ENCODE measurements at regions not wholly inside any gene's neighbourhood (a gene's known extent, or its start where the extent isn't known, plus 50 kb on each side); places are given as distances from the start of the nearest gene placed in this dataset.

DNA sequence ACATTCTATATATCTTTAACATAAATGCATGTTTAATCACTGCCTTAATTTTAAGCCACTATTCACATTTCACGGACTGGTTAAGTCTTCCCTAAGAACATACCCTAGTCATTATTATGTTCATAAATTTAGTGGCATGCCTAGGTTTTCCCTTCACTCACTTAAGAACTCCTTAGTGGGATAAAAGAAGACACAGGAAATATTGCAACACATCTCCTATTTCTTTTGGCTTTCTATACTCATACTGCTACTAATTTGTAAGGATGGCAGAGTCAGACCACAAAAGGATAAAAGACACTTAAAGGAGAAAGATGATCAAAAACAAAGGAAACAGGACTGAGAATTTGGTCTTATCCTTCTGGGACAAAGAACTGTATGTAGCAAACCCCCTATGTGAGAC is 951.4 kb downstream of the SORCS3 start:
- Histone ChIP-seq H4K20me1 (ENCODE audit: control insufficient read depth, insufficient read depth, low read length, poor library complexity, severe bottlenecking) (no peaks in the 10 kb centered on the region), H3K4me1 (ENCODE audit: control insufficient read depth in 2 of 2, insufficient read depth in 2 of 2, low read length in 2 of 2) (no peaks in the 10 kb centered on the region), H3K4me2 (replicated peaks; ENCODE audit: low read depth, low read length, poor library complexity, severe bottlenecking) (no peak overlapping the region), H2AFZ (ENCODE audit: insufficient read depth, low read depth, low read length, poor library complexity, severe bottlenecking) (no peak overlapping the region), H3K9me3 (ENCODE audit: control extremely low read depth in 1 of 3, control insufficient read depth in 2 of 3, insufficient read depth in 1 of 3, low read length in 2 of 3) (no peaks in the 10 kb centered on the region), H3K79me2 (ENCODE audit: control insufficient read depth, insufficient read depth, low read length) (no peaks in the 10 kb centered on the region), H3K9ac (ENCODE audit: low read length) (no peak overlapping the region), H3K27ac (ENCODE audit: low read length in 2 of 2) (no peak overlapping the region), H3K27me3 (replicated peaks in 1 of 4; ENCODE audit: control extremely low read depth in 1 of 4, control insufficient read depth in 3 of 4, insufficient read depth in 4 of 4, low read length in 3 of 4) (no peaks in the 10 kb centered on the region), H3K4me3 (ENCODE audit: control extremely low read depth in 1 of 5, extremely low read depth in 1 of 5, insufficient read depth in 1 of 5, low read depth in 2 of 5, low read length in 4 of 5) (no peak overlapping the region), H3K36me3 (replicated peaks in 1 of 2; ENCODE audit: control extremely low read depth in 1 of 2, control insufficient read depth in 1 of 2, extremely low read depth in 1 of 2, insufficient read depth in 2 of 2, low read length in 1 of 2) (no peaks in the 10 kb centered on the region)
- intact Hi-C loops (cut with micrococcal nuclease) = no loop called here
- Mint-ChIP-seq H3K27me3 (no peaks in the 10 kb centered on the region), H3K4me3 (no peak overlapping the region), H3K4me1 (no peaks in the 10 kb centered on the region), H3K27ac (no peak overlapping the region), H3K9me3 (ENCODE audit: insufficient read depth) (no peaks in the 10 kb centered on the region)
- POLR2A ChIA-PET = no interaction called here
- ATAC-seq (ENCODE audit: low read depth) (no peak), DNase-seq (no peak)
- TF ChIP-seq, protein P1, sequence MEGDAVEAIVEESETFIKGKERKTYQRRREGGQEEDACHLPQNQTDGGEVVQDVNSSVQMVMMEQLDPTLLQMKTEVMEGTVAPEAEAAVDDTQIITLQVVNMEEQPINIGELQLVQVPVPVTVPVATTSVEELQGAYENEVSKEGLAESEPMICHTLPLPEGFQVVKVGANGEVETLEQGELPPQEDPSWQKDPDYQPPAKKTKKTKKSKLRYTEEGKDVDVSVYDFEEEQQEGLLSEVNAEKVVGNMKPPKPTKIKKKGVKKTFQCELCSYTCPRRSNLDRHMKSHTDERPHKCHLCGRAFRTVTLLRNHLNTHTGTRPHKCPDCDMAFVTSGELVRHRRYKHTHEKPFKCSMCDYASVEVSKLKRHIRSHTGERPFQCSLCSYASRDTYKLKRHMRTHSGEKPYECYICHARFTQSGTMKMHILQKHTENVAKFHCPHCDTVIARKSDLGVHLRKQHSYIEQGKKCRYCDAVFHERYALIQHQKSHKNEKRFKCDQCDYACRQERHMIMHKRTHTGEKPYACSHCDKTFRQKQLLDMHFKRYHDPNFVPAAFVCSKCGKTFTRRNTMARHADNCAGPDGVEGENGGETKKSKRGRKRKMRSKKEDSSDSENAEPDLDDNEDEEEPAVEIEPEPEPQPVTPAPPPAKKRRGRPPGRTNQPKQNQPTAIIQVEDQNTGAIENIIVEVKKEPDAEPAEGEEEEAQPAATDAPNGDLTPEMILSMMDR (IDR thresholded peaks at IDR 0.05) = no peak
- TF ChIP-seq EZH2 (IDR thresholded peaks at IDR 0.05; ENCODE audit: borderline replicate concordance, insufficient read depth, low read depth, low read length, poor library complexity, severe bottlenecking) = no peak
- no CpG with 5 or more reads among the region's 1 CpG for WGBS (ENCODE audit: insufficient coverage)
- CTCF ChIA-PET = no interaction called here

DNA sequence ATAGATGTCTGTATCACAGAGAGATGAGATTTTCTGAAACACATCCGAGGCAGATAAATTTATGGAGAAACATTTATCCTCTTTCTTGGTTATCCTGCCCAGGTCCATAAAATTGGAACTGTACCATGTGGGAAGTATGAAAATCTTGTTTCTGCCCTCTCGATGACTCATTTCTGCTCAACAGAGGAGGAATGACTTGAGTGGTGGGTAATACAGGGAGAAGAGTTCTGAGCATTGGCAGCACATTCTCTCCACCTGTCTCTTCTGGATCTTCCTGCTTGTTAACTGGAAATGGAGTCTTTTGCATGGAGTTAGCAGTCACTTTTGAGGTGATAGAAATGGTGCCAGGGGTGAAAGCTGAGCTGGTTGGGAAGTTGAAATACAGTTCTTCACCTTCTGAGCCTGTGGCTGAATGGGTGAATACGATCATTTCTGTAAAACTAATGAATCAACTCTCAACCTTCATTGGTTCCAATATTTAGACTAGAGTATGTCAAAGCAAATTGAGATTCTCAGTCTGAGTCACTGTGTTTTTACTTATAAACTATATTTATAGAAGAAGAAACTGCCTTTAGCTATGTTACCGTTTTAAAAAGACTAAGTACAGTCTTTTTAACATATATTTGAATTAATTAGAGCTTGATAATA is 945.5 kb downstream of the SORCS3 start:
- DNase-seq (no peak), ATAC-seq (ENCODE audit: low read depth) (no peak)
- Histone ChIP-seq H2AFZ (ENCODE audit: insufficient read depth, low read depth, low read length, poor library complexity, severe bottlenecking) (no peak overlapping the region), H3K4me3 (ENCODE audit: control extremely low read depth in 1 of 5, extremely low read depth in 1 of 5, insufficient read depth in 1 of 5, low read depth in 2 of 5, low read length in 4 of 5) (no peak overlapping the region), H3K4me1 (ENCODE audit: control insufficient read depth in 2 of 2, insufficient read depth in 2 of 2, low read length in 2 of 2) (no peaks in the 10 kb centered on the region), H3K4me2 (replicated peaks; ENCODE audit: low read depth, low read length, poor library complexity, severe bottlenecking) (no peak overlapping the region), H3K9ac (ENCODE audit: low read length) (no peak overlapping the region), H4K20me1 (ENCODE audit: control insufficient read depth, insufficient read depth, low read length, poor library complexity, severe bottlenecking) (no peaks in the 10 kb centered on the region), H3K27me3 (replicated peaks in 1 of 4; ENCODE audit: control extremely low read depth in 1 of 4, control insufficient read depth in 3 of 4, insufficient read depth in 4 of 4, low read length in 3 of 4) (no peaks in the 10 kb centered on the region), H3K27ac (ENCODE audit: low read length in 2 of 2) (no peak overlapping the region), H3K36me3 (replicated peaks in 1 of 2; ENCODE audit: control extremely low read depth in 1 of 2, control insufficient read depth in 1 of 2, extremely low read depth in 1 of 2, insufficient read depth in 2 of 2, low read length in 1 of 2) (no peaks in the 10 kb centered on the region), H3K9me3 (ENCODE audit: control extremely low read depth in 1 of 3, control insufficient read depth in 2 of 3, insufficient read depth in 1 of 3, low read length in 2 of 3) (no peaks in the 10 kb centered on the region), H3K79me2 (ENCODE audit: control insufficient read depth, insufficient read depth, low read length) (no peaks in the 10 kb centered on the region)
- TF ChIP-seq, protein P1 (IDR thresholded peaks at IDR 0.05) = no peak
- no peak for TF ChIP-seq EZH2 (IDR thresholded peaks at IDR 0.05; ENCODE audit: borderline replicate concordance, insufficient read depth, low read depth, low read length, poor library complexity, severe bottlenecking)
- POLR2A ChIA-PET = no interaction called here
- 100% methylated on average over 1 of the region's 4 CpGs for WGBS (ENCODE audit: insufficient coverage)
- no peaks in the 10 kb centered on the region for H3K27me3 Mint-ChIP-seq
- intact Hi-C loops (cut with micrococcal nuclease) = no loop called here
- no peak overlapping the region for H3K4me3 Mint-ChIP-seq
- CTCF ChIA-PET = no interaction called here
- no peak overlapping the region for H3K27ac Mint-ChIP-seq
- no peaks in the 10 kb centered on the region for H3K4me1 Mint-ChIP-seq
- peaks cover 3% of the 10 kb centered on the region for H3K9me3 Mint-ChIP-seq (ENCODE audit: insufficient read depth)

Measured in B cell (primary cell).